ENCODE measurements at regions not wholly inside any gene's neighbourhood (a gene's known extent, or its start where the extent isn't known, plus 50 kb on each side); places are given as distances from the start of the nearest gene placed in this dataset.
"Not testable (repeated sequence)": the region's sequence is repeated elsewhere in the genome, so short reads cannot be mapped to it uniquely, and the experiment has no call there.

DNA sequence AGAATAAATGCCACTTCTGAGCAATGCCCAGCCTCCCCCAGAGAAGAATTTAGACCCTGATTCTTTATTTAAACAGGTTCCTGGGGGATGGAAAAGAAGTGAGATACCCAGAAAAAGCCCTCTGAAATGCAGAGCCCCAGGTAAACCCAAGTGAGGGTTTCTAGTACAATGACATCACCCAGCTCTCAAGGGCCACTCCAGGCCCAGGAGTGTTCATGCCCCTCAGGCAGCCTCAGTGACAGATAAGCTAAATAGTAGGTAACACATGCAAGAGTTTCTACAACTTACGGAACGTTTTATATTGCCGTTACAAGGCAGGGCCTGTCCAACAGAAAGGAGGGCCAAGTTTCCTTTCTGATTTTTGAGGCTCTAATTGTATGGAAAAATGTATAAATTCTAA is 683.7 kb upstream of the SALL1 start:
- no peak for DNase-seq

DNA sequence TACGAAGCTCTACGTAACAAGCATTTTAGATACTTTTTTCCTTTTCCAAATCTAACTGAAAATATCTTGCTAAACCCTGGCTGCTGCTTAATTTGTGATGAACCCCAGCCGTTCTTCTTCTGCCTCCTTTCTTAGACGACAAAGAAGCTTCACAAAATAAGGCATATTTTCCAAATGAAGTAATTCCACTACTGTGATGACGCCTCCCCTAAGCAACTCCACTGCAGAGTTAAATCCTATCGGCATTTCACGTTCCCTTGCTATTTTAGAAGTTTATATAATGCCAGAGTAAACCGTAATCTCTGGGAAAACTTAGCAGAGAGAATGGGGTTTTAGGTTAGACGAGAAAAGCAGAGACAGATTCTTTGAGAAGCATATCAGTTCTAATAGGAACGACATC is 683.1 kb upstream of the SALL1 start:
- no peak for DNase-seq

GRCh38 chr16:51831595-51832367 is 680.7 kb upstream of the SALL1 start:
- DNase-seq = no peak

DNA sequence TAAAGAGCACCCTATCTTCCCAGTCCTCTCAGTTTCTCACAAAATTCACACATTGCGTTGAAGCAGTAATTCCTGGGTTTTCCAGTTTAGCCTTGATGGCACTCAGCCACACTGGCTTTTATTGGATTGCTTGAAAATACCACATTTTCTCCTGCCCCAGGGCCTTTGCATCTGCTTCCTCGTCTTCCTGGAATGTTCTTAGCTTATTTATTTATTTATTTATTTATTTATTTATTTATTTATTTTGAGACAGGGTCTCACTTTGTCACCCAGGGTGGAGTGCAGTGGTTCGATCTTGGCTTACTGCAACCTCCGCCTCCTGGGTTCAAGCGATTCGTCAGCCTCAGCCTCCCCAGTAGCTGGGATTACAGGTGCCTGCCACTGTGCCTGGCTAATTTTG is 680.0 kb upstream of the SALL1 start:
- not testable (repeated sequence) for DNase-seq

GRCh38 chr16:51825779-51826178 is 674.7 kb upstream of the SALL1 start:
- no peak for DNase-seq

- no peak for DNase-seq
Observed at GRCh38 chr16:51822471-51822870, 671.4 kb upstream of the SALL1 start.

DNA sequence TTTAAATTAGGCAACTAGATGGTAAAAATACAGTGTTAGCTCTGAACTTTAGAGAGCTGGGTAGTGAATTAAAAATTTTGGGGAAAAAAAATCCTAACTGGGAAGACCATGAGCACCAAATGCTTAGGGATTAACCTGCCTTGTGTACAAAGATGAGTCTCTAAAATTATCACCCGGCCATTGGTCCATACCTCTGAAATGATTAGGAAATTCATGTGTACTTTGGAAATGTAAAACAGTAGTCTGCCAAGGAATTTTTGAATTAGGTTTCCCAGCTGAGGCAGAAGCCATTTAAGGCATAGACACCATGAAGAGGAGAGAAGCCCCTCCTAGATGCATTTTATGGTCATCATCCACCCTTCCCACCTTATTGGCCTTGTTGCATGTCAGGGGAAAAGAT is 670.5 kb upstream of the SALL1 start:
- no peak for DNase-seq

DNA sequence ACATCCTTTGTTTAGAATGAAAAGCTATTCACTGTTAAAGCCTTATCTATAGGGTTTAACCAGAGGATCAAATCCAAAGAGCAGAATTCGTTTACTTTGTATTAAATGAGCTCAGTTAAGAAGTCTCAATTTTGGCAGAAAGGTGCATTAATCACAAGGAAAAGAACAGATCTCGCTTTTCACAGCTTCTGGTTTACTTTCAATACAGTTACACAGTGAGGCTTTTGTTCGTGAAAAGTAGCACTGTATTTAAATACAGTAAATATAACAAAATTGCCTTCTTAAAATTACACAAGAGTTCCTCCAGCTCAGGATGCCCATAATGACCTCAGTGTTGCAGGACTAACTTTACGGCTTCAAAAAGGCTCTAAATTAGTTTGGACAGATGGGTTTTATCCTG is 669.1 kb upstream of the SALL1 start:
- DNase-seq = no peak

- no peak for DNase-seq
Observed at GRCh38 chr16:51818342-51818944, 667.4 kb upstream of the SALL1 start.

DNA sequence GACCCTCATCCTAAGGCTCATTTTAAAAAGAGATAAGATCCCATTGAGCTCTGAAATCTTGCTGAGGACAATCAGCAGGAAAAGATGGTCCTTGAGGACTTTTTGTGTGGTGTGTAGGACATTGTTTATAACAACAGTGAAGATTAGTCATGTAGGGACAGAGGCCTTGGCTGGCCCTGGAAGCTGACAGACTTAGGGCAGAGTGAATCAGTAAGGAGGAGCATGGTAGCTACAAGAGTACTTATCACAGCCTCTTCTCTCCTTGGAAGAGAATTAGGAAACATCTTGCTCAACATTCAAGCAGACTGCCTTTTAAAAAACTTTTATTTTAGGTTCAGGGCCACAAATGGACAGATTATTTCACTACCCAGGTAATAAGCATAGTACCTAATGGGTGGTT is 665.9 kb upstream of the SALL1 start:
- DNase-seq = no peak

GRCh38 chr16:51815523-51815922 is 664.5 kb upstream of the SALL1 start:
- no peak for DNase-seq

DNA sequence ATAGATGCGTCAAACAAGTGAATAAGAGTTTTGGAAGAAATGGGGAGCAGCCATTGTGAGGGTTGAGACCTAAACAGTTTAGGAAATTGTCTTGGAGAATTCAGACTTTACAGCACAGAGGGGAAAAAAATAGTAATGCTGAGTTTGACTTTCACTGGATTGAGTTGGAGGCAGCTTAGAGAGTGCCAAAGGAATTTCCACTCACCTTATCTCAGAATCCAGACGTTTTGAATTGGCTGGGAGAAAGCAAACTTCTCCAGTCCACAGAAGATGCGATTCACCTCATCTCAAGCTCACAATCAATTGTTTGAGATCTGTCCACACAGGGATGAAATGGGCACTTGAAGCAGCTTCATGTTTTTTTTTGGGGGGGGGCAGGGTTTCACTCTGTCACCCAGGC is 663.5 kb upstream of the SALL1 start:
- DNase-seq = no peak

GRCh38 chr16:51813609-51814008 is 662.5 kb upstream of the SALL1 start:
- DNase-seq = no peak

DNA sequence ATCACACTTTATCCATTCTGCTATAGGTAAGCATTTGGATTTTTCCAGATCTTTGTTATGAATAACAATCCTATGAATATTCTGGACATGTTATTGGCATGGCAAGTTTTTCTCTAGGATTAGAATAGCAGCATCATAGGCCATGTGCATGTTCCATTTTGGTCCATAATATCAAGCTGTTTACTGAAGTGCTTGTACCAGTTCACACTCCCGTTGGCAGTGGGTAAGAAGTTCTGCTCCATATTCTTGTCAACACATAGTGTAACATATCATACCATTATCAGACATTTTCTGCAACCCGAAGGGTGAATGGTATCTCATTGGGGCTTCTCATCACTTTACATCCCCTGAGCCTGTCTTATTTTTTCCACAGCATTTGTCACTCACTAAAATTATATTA is 661.9 kb upstream of the SALL1 start:
- DNase-seq = no peak

- DNase-seq = no peak
Observed at GRCh38 chr16:51807551-51807950, 656.5 kb upstream of the SALL1 start.

GRCh38 chr16:51801635-51802034 is 650.6 kb upstream of the SALL1 start:
- DNase-seq = no peak

DNA sequence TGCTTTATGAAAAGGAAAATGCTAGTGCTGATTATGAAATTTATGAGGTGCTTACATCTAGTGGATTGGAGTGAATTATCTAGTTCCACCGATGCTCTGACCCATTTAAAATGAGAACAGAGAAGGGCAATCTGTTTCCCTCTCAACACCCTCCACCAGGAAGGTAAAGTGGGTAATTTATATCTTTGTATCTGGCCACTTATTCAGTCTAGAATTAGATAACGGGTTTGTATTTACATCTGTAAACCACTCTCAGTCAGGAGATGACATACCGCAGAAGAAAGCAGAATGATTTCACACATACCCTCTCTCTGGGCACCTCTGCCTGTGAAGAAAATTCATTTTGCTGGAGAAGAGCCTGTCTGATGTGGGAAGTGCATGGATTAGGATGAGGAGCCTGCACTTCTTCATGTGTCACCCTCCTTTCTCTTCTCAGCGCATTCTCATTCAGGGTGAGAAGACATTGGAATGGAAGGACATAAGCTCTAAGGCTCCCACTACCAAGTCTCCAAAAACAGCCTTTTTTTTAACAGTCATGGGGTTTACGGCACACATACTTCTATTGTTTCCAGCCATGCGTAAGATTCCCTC is 646.7 kb upstream of the SALL1 start:
- DNase-seq = no peak

DNA sequence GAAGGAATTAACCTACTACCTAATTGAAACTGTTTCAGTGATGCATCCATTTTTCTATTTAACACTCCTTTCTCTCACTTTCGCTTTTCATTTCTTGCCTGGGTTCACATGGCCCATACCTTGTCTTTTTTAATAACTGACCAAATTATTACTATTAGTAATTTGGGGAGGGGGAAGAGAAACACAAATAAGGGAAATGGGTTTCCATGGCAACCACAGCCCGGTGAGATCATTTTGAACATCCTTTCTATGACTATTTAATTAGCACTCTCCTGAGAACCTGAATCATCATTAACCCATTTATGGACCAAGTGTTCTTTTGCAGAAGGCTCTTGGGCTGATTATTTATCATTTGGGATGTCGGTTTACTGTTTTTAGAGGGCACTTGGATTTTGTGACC is 628.2 kb upstream of the SALL1 start:
- DNase-seq = no peak

DNA sequence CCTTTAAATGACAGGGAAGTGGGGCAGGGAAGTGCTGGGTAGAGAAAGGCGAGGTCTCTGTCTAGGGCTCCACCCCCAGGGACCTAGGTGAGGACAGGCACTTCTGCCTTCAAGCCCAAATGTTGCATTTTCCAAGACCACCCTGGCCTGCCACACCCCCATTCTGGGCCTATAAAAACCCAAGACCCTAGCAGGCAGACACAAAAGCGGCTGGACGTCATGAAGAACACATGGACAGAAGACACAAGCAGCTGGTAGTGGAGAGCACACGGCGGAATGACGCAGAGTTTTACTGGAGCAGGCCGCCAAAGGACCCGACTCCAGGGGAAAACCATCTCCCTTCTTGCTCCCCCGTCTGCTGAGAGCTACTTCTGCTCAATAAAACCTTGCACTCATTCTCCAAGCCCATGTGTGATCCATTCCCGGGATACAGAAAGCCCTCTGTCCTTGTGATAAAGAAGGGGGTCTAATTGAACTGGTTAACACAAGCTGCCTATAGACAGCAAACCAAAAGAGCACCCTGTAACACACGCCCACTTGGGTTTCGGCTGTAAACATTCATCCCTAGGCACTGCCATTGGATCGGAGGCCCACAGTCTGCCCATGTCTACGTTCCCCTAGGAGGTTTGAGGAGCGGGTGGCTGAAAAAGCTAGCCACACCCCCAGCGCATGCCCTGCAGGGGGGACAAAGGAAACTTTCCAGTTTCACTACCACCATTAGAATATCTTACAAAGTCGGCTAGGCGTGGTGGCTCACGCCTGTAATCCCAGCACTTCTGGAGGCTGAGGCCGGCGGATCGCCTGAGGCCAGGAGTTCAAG is 622.2 kb upstream of the SALL1 start:
- no peak for DNase-seq

DNA sequence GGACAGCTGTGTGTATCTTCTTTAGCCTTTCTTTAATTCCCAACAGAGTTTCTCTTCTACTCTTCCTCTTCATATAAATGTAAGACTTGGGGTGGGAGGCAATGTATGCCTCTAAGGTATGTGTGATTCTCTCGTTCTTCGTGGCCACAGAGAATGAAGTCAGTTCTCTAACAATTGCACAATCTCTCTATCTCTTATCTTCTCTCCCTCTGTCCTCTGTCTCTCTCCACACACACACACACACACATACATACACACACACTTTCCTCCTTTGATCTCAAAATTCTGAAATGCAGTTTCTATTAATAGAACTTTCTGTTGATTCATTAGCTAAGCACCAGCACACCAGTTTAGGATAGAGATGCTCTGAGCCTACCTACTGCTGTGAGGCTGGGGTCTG is 615.7 kb upstream of the SALL1 start:
- DNase-seq = no peak

- no peak for DNase-seq
Observed at GRCh38 chr16:51763072-51763661, 612.1 kb upstream of the SALL1 start.

- peak; percentile 16 for DNase-seq
Observed at GRCh38 chr16:51762081-51762996, 611.3 kb upstream of the SALL1 start.
